22Rv1 (cell line): ENCODE measurements at regions not wholly inside any gene's neighbourhood (a gene's known extent, or its start where the extent isn't known, plus 50 kb on each side); places are given as distances from the start of the nearest gene placed in this dataset.

ENCODE experiments used
- H3K27ac ChIP-seq: fragments of 450-650 bp; 2 replicates; pipeline ENCODE4 v1.5.1; 2017
- ZFX ChIP-seq: fragments of 450-650 bp; IDR thresholded peaks from 2 replicates; pipeline ENCODE4 v1.6.1; 2017; ENCODE audit warnings: antibody characterized with exemption, borderline replicate concordance
- TF ChIP-seq, protein P1 (sequence below): fragments of 450-650 bp; IDR thresholded peaks from 2 replicates; pipeline ENCODE4 v1.5.1; 2017; ENCODE audit warnings: mild to moderate bottlenecking

DNA sequence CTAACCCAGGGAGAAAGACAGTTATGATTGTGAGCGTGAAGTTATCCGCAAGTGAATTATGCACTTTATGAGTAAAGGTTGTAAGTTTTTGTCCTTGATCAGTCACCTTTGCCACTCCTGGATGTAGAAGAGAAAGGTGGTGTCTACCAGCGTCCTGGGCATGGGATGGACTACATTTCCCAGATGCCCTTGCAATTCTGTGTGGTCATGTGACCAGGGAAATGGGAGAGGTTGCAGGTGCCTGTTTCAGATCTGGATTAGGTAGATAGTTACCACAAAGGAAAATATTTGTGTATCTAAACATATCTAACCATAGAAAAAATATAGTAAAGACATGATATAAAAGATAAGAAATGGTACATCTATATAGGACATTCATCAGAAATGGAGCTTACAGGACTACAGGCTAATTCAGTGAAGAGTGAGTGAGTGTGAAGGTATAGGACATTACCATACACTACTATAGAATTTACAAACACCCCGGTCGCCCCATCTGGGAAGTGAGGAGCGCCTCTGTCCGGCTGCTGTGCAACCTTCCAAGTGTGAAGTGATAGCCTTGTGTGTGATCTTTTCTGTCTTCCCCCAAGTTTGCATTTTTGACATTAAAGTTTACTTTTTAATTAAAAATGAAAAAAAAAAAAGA is 51.6 kb upstream of the CACNA1A start:
- TF ChIP-seq, protein P1, sequence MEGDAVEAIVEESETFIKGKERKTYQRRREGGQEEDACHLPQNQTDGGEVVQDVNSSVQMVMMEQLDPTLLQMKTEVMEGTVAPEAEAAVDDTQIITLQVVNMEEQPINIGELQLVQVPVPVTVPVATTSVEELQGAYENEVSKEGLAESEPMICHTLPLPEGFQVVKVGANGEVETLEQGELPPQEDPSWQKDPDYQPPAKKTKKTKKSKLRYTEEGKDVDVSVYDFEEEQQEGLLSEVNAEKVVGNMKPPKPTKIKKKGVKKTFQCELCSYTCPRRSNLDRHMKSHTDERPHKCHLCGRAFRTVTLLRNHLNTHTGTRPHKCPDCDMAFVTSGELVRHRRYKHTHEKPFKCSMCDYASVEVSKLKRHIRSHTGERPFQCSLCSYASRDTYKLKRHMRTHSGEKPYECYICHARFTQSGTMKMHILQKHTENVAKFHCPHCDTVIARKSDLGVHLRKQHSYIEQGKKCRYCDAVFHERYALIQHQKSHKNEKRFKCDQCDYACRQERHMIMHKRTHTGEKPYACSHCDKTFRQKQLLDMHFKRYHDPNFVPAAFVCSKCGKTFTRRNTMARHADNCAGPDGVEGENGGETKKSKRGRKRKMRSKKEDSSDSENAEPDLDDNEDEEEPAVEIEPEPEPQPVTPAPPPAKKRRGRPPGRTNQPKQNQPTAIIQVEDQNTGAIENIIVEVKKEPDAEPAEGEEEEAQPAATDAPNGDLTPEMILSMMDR, result no peak
- no peak for TF ChIP-seq ZFX
- no peak overlapping the region for H3K27ac ChIP-seq

DNA sequence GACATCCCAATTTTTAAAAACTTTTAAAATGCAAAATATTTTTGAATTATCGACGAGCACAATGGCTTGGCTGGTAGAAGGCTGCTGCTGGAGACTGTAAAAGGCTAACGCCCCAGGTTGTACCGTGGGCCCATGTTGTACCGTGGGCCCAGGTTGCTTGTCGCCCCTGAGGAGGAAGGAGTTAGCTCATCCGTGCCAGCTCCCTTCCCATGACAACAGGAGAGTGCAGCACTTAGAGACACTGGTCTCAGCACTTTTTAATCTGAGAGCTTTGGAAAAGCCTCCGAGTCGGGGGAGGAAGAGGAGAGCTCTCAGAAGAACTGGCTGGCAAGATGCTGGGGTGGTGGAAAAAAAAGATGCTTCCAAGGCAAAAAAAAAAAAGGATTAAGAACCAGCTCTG is 50.3 kb upstream of the CACNA1A start:
- no peak overlapping the region for H3K27ac ChIP-seq
- no peak for TF ChIP-seq ZFX
- TF ChIP-seq, protein P1, result no peak
